ENCODE measurements at regions not wholly inside any gene's neighbourhood (a gene's known extent, or its start where the extent isn't known, plus 50 kb on each side); places are given as distances from the start of the nearest gene placed in this dataset.

GRCh38 chr2:2836343-2837070 lies 505.4 kb upstream of the MYT1L start:
- DNase-seq (ENCODE audit: low read depth in 2 of 2), result no peak
- H3K4me3 ChIP-seq (replicated peaks in 1 of 2; ENCODE audit: low read depth in 2 of 2, low read length in 2 of 2), result no peak overlapping the region
- no peak for TF ChIP-seq CTCF (IDR thresholded peaks at IDR 0.05; ENCODE audit: low read depth, low read length)

DNA sequence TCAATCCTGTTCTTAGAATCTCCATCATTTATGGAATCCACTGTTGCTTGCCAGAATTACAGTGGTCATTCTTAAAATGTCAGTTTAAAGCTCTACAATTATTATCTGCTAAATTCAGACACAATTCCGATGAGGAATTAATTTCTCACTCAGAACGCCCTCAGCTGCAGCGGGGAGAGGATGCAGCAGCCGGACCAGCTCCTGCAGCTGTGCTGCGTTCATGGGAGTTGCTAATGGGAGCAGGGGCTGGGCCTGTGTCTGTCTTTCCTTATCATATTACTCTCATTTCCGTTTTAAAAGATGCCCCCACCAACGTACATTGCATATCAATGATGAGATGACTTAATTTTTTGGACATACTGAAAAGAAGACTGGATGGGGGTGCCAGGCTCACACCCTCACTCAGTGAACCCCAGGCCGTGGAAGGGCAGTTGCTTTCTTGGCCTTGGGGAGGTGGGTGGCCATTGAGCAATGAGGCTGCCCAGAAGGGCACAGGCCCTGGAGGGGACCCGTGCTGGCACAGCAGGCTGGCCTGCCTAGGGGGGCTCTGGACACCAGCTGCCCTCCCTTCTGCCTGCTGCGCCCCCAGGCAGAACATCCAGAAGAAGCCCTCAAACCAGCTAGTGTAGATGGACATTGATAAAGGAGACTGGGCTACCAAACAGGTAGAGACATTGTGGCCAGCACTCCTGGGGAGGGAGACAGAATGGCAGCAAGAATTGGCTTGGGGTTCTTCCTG lies 503.6 kb upstream of the MYT1L start:
- DNase-seq (ENCODE audit: low read depth in 2 of 2), result no peak
- no peak for TF ChIP-seq CTCF (IDR thresholded peaks at IDR 0.05; ENCODE audit: low read depth, low read length)

DNA sequence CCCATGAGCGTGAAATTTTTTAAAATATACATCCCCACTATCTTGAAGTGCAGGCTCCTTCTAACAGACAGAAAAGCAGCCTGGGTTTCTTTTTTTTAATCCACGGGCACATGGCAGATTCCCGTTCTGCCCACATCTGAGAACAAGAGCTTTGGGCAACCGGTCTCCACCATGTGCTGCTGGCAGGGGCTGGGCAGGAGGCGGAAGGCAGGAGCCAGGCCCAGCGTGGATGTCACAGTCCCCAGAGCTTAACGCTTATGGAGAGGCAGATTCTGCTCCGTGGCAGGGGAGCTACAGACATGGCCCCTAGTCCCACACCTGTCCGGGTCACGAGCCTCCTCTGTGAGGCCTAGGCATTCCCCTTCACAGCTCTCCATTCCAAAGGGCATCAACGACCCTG lies 503.0 kb upstream of the MYT1L start:
- no peak for TF ChIP-seq CTCF (IDR thresholded peaks at IDR 0.05; ENCODE audit: low read depth, low read length)
- no peak overlapping the region for H3K4me3 ChIP-seq (replicated peaks in 1 of 2; ENCODE audit: low read depth in 2 of 2, low read length in 2 of 2)
- no peak for DNase-seq (ENCODE audit: low read depth in 2 of 2)

More for the DNA sequence above, 503.6 kb upstream of the MYT1L start:
- no peak overlapping the region for H3K4me3 ChIP-seq (replicated peaks in 1 of 2; ENCODE audit: low read depth in 2 of 2, low read length in 2 of 2)

- no peak overlapping the region for H3K4me3 ChIP-seq (replicated peaks in 1 of 2; ENCODE audit: low read depth in 2 of 2, low read length in 2 of 2)
- DNase-seq (ENCODE audit: low read depth in 2 of 2), result no peak
- no peak for TF ChIP-seq CTCF (IDR thresholded peaks at IDR 0.05; ENCODE audit: low read depth, low read length)
These were observed 501.6 kb upstream of the MYT1L start for GRCh38 chr2:2832657-2833056.

DNA sequence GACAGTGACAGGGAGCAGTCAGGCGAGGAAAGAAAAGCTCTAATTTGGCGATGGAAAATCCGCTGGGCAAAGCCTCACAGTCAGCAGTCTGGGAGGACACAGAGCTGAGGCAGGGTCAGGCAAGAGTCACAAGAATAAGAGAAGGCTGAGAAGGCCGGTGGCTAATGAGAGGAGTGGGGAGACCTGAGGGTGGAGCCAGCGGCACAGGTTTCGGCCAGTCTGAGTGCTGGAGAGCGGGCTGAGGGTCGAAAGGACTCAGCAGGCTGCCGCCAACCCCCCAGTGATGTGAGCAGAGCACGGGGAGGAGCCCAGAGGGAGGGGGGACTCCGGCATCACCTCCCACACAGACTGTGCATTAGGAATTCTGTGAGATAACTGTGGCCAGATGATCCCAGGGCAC lies 500.6 kb upstream of the MYT1L start:
- H3K4me3 ChIP-seq (replicated peaks in 1 of 2; ENCODE audit: low read depth in 2 of 2, low read length in 2 of 2), result no peak overlapping the region
- no peak for DNase-seq (ENCODE audit: low read depth in 2 of 2)
- TF ChIP-seq CTCF (IDR thresholded peaks at IDR 0.05; ENCODE audit: low read depth, low read length), result no peak

DNA sequence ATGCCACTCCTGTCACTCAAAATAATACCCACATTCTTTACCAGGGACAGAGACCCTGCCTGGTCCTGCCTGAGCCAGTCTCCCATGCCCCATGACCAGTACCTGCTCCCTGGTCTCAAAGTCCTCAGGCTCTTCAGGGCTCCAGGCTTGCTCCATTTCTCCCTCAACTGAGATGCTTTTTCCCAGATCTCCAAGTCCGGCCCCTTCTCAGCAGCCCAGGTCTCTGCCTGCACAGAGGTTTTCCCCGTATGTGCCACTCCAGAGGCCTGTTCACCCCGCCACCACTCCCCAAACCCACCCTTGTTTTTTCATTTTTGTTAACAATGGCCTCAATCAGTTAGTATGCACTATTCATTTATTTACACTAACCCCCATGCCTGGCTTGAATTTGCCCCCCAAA lies 499.5 kb upstream of the MYT1L start:
- H3K4me3 ChIP-seq (replicated peaks in 1 of 2; ENCODE audit: low read depth in 2 of 2, low read length in 2 of 2), result no peak overlapping the region
- no peak for TF ChIP-seq CTCF (IDR thresholded peaks at IDR 0.05; ENCODE audit: low read depth, low read length)
- no peak for DNase-seq (ENCODE audit: low read depth in 2 of 2)
